ENCODE measurements at regions not wholly inside any gene's neighbourhood (a gene's known extent, or its start where the extent isn't known, plus 50 kb on each side); places are given as distances from the start of the nearest gene placed in this dataset.

- TF ChIP-seq CTCF (IDR thresholded peaks at IDR 0.05) (no peak), REST (IDR thresholded peaks at IDR 0.05; ENCODE audit: insufficient read depth in 1 of 2, low read depth in 2 of 2, low read length in 1 of 2) (no peak), POLR2AphosphoS5 (IDR thresholded peaks at IDR 0.05; ENCODE audit: low read depth, low read length) (no peak)
Observed at GRCh38 chr14:44009642-44010041, 497.4 kb downstream of the FSCB start.

All from Panc1 (cell line).